NCI-H2107 treated with DMSO at 0.1 percent for 48 hours (cell line): ENCODE measurements at regions not wholly inside any gene's neighbourhood (a gene's known extent, or its start where the extent isn't known, plus 50 kb on each side); places are given as distances from the start of the nearest gene placed in this dataset.
A peak's percentile ranks its signal among the peaks of the same experiment; 100 is the strongest.
"Not testable (repeated sequence)": the region's sequence is repeated elsewhere in the genome, so short reads cannot be mapped to it uniquely, and the experiment has no call there.

ENCODE experiments used
- DNase-seq: peaks from one replicate; lab custom pipeline; 2025; ENCODE audit not compliant: unreplicated experiment; lab: John Stamatoyannopoulos, UW

GRCh38 chr3:63094642-63095408, 183.3 kb upstream of the SYNPR start:
- DNase-seq: no peak

GRCh38 chr3:63096248-63097058, 181.7 kb upstream of the SYNPR start:
- DNase-seq: no peak

GRCh38 chr3:63097396-63097795, 180.7 kb upstream of the SYNPR start:
- DNase-seq: no peak

- no peak for DNase-seq
These were observed 161.2 kb upstream of the SYNPR start for GRCh38 chr3:63116922-63117321.

GRCh38 chr3:63124090-63124489, 154.0 kb upstream of the SYNPR start:
- DNase-seq: no peak

GRCh38 chr3:63126530-63126929, 151.6 kb upstream of the SYNPR start:
- no peak for DNase-seq

GRCh38 chr3:63128380-63128779, 149.7 kb upstream of the SYNPR start:
- no peak for DNase-seq

GRCh38 chr3:63130625-63131024, 147.5 kb upstream of the SYNPR start:
- DNase-seq: no peak

- no peak for DNase-seq
These were observed 145.5 kb upstream of the SYNPR start for GRCh38 chr3:63132461-63133250.

- peak; percentile 3 for DNase-seq
These were observed 142.7 kb upstream of the SYNPR start for GRCh38 chr3:63135367-63135766.

- DNase-seq: not testable (repeated sequence)
These were observed 141.9 kb upstream of the SYNPR start for GRCh38 chr3:63136249-63136648.

- DNase-seq: no peak
These were observed 135.4 kb upstream of the SYNPR start for GRCh38 chr3:63142681-63143080.

- DNase-seq: no peak
These were observed 132.0 kb upstream of the SYNPR start for GRCh38 chr3:63146154-63146553.

GRCh38 chr3:63150880-63151279, 127.2 kb upstream of the SYNPR start:
- DNase-seq: no peak

- peak; percentile 3 for DNase-seq
These were observed 126.2 kb upstream of the SYNPR start for GRCh38 chr3:63151897-63152296.

GRCh38 chr3:63159764-63160163, 118.3 kb upstream of the SYNPR start:
- DNase-seq: no peak

- no peak for DNase-seq
These were observed 111.0 kb upstream of the SYNPR start for GRCh38 chr3:63167113-63167512.

GRCh38 chr3:63168179-63168578, 109.9 kb upstream of the SYNPR start:
- no peak for DNase-seq

GRCh38 chr3:63179862-63180522, 98.1 kb upstream of the SYNPR start:
- no peak for DNase-seq

- DNase-seq: no peak
These were observed 85.9 kb upstream of the SYNPR start for GRCh38 chr3:63192248-63192647.

GRCh38 chr3:63193647-63194046, 84.5 kb upstream of the SYNPR start:
- peak; percentile 42 for DNase-seq
